WTC11 (cell line): ENCODE measurements at regions not wholly inside any gene's neighbourhood (a gene's known extent, or its start where the extent isn't known, plus 50 kb on each side); places are given as distances from the start of the nearest gene placed in this dataset.

ENCODE experiments used
- ATAC-seq: fragments of 200-7000 bp; cut with Tn5 transposase; 2 replicates; pipeline ENCODE4 v1.10.0; 2021; ENCODE audit warnings: mild to moderate bottlenecking, moderate library complexity
- CTCF ChIA-PET: fragments of 300-600 bp; sonication (Branson Sonifier 250); formaldehyde crosslinking; loops from one replicate; lab custom pipeline; 2021; ENCODE audit warnings: antibody characterized with exemption; lab: Charles Lee
- POLR2A ChIA-PET: fragments of 350-600 bp; sonication (Branson Sonifier 250); formaldehyde crosslinking; loops from one replicate; lab custom pipeline; 2021; ENCODE audit warnings: antibody characterized with exemption; lab: Charles Lee
- DNase-seq: peaks from one replicate; pipeline ENCODE4 v3.0.0; 2021; ENCODE audit warnings: low spot score
- H3K27ac Mint-ChIP-seq: 2 replicates; pipeline ENCODE4 v1.8.0; 2021; ENCODE audit warnings: mixed read lengths
- H3K27me3 Mint-ChIP-seq: 2 replicates; pipeline ENCODE4 v1.8.0; 2021; ENCODE audit warnings: low read depth, mild to moderate bottlenecking, moderate library complexity, mixed read lengths
- H3K36me3 Mint-ChIP-seq: 2 replicates; pipeline ENCODE4 v1.8.0; 2021; ENCODE audit warnings: mixed read lengths
- H3K4me1 Mint-ChIP-seq: 2 replicates; pipeline ENCODE4 v1.8.0; 2022; ENCODE audit warnings: mixed read lengths
- H3K4me3 Mint-ChIP-seq: 2 replicates; pipeline ENCODE4 v1.8.0; 2021; ENCODE audit warnings: mild to moderate bottlenecking, moderate library complexity, mixed read lengths
- H3K9me3 Mint-ChIP-seq: 2 replicates; pipeline ENCODE4 v1.8.0; 2021; ENCODE audit warnings: mixed read lengths
- ATF3 ChIP-seq: sonication (generic); formaldehyde crosslinking; conservative IDR thresholded peaks from 2 replicates; pipeline ENCODE4 v1.8.1; 2022; ENCODE audit warnings: mild to moderate bottlenecking, missing genetic modification reagents
- ATF6 ChIP-seq: sonication (generic); formaldehyde crosslinking; IDR thresholded peaks from 2 replicates; pipeline ENCODE4 v1.8.1; 2023; ENCODE audit warnings: mild to moderate bottlenecking, missing genetic modification reagents
- CBFB ChIP-seq: sonication (generic); formaldehyde crosslinking; IDR thresholded peaks from 2 replicates; pipeline ENCODE4 v1.8.1; 2022; ENCODE audit warnings: mild to moderate bottlenecking, low read depth, missing genetic modification reagents
- CREM ChIP-seq: sonication (generic); formaldehyde crosslinking; IDR thresholded peaks from 2 replicates; pipeline ENCODE4 v1.8.1; 2022; ENCODE audit warnings: mild to moderate bottlenecking, missing genetic modification reagents, moderate library complexity
- E2F5 ChIP-seq: sonication (generic); formaldehyde crosslinking; IDR thresholded peaks from 2 replicates; pipeline ENCODE4 v1.8.1; 2022; ENCODE audit warnings: mild to moderate bottlenecking, moderate library complexity, missing genetic modification reagents
- EMX1 ChIP-seq: fragments of 250-450 bp; sonication (Bioruptor Pico); IDR thresholded peaks from 2 replicates; pipeline ENCODE4 v1.8.0; 2021; ENCODE audit warnings: mild to moderate bottlenecking
- FOXJ3 ChIP-seq: sonication (generic); formaldehyde crosslinking; IDR thresholded peaks from 2 replicates; pipeline ENCODE4 v1.9.0; 2021; ENCODE audit warnings: missing genetic modification reagents, mild to moderate bottlenecking, borderline replicate concordance
- IRF1 ChIP-seq: sonication (generic); formaldehyde crosslinking; IDR thresholded peaks from 2 replicates; pipeline ENCODE4 v1.8.0; 2023; ENCODE audit warnings: missing genetic modification reagents
- MAX ChIP-seq: sonication (generic); formaldehyde crosslinking; IDR thresholded peaks from 2 replicates; pipeline ENCODE4 v1.8.0; 2022; ENCODE audit warnings: mild to moderate bottlenecking, missing genetic modification reagents
- MYBL2 ChIP-seq: sonication (generic); formaldehyde crosslinking; IDR thresholded peaks from 2 replicates; pipeline ENCODE4 v1.8.1; 2023; ENCODE audit warnings: mild to moderate bottlenecking, moderate library complexity, missing genetic modification reagents
- NFATC4 ChIP-seq: fragments of 250-450 bp; sonication (Bioruptor Pico); IDR thresholded peaks from 2 replicates; pipeline ENCODE4 v1.9.0; 2021; ENCODE audit warnings: mild to moderate bottlenecking
- NFYB ChIP-seq: sonication (generic); formaldehyde crosslinking; conservative IDR thresholded peaks from 2 replicates; pipeline ENCODE4 v1.8.0; 2022; ENCODE audit warnings: low read depth, missing genetic modification reagents
- NR2C2 ChIP-seq: sonication (generic); formaldehyde crosslinking; IDR thresholded peaks from 2 replicates; pipeline ENCODE4 v1.8.0; 2022; ENCODE audit warnings: mild to moderate bottlenecking, missing genetic modification reagents
- OVOL2 ChIP-seq: fragments of 250-450 bp; sonication (Bioruptor Pico); IDR thresholded peaks from 2 replicates; pipeline ENCODE4 v1.9.0; 2021; ENCODE audit warnings: mild to moderate bottlenecking, borderline replicate concordance
- SMAD3 ChIP-seq: sonication (generic); formaldehyde crosslinking; IDR thresholded peaks from 2 replicates; pipeline ENCODE4 v1.8.0; 2022; ENCODE audit warnings: missing genetic modification reagents, mild to moderate bottlenecking, borderline replicate concordance
- TCF7 ChIP-seq: sonication (generic); formaldehyde crosslinking; IDR thresholded peaks from 2 replicates; pipeline ENCODE4 v1.8.0; 2022; ENCODE audit warnings: mild to moderate bottlenecking, low read depth, missing genetic modification reagents, moderate library complexity
- USF1 ChIP-seq: sonication (generic); formaldehyde crosslinking; IDR thresholded peaks from 2 replicates; pipeline ENCODE4 v1.8.0; 2022; ENCODE audit warnings: mild to moderate bottlenecking, missing genetic modification reagents
- USF2 ChIP-seq: sonication (generic); formaldehyde crosslinking; IDR thresholded peaks from 2 replicates; pipeline ENCODE4 v1.8.1; 2023; ENCODE audit warnings: mild to moderate bottlenecking, missing genetic modification reagents, moderate library complexity
- ZNF121 ChIP-seq: sonication (generic); formaldehyde crosslinking; IDR thresholded peaks from 2 replicates; pipeline ENCODE4 v1.8.0; 2023; ENCODE audit warnings: missing genetic modification reagents
- ZNF219 ChIP-seq: sonication (generic); formaldehyde crosslinking; IDR thresholded peaks from 2 replicates; pipeline ENCODE4 v1.8.0; 2023; ENCODE audit warnings: missing genetic modification reagents, mild to moderate bottlenecking, borderline replicate concordance
- ZNF232 ChIP-seq: sonication (generic); formaldehyde crosslinking; IDR thresholded peaks from 2 replicates; pipeline ENCODE4 v1.8.0; 2022; ENCODE audit warnings: mild to moderate bottlenecking, missing genetic modification reagents
- ZNF263 ChIP-seq: sonication (generic); formaldehyde crosslinking; IDR thresholded peaks from 2 replicates; pipeline ENCODE4 v1.8.1; 2022; ENCODE audit warnings: low read depth, mild to moderate bottlenecking, moderate library complexity, missing genetic modification reagents
- ZNF281 ChIP-seq: sonication (generic); formaldehyde crosslinking; IDR thresholded peaks from 2 replicates; pipeline ENCODE4 v1.8.0; 2023; ENCODE audit warnings: mild to moderate bottlenecking, missing genetic modification reagents
- ZSCAN18 ChIP-seq: fragments of 250-450 bp; sonication (Bioruptor Pico); IDR thresholded peaks from 2 replicates; pipeline ENCODE4 v2.1.2; 2022; ENCODE audit warnings: mild to moderate bottlenecking, moderate library complexity

GRCh38 chr6:51528556-51528955, 558.9 kb downstream of the PKHD1 start:
- DNase-seq (no peak), ATAC-seq (no peak)
- Mint-ChIP-seq H3K27ac (no peak overlapping the region), H3K4me3 (no peak overlapping the region), H3K4me1 (peaks cover 21% of the 10 kb centered on the region), H3K27me3 (no peaks in the 10 kb centered on the region; the same call in 1 of the 2 replicates), H3K9me3 (peaks cover 15% of the 10 kb centered on the region; the same call in 1 of the 2 replicates)
- POLR2A ChIA-PET = no interaction called here
- CTCF ChIA-PET = no interaction called here
- TF ChIP-seq CREM (CRISPR knock-in tag) = no peak
- no peak for TF ChIP-seq EMX1 (CRISPR knock-in tag)
- no peak for TF ChIP-seq NFATC4 (CRISPR knock-in tag)
- no peak for TF ChIP-seq ZSCAN18 (CRISPR knock-in tag)
- no peak for TF ChIP-seq USF2 (CRISPR knock-in tag)
- no peak for TF ChIP-seq E2F5 (CRISPR knock-in tag)
- no peak for TF ChIP-seq NR2C2 (CRISPR knock-in tag)
- no peak for TF ChIP-seq NFYB
- TF ChIP-seq ZNF232 (CRISPR knock-in tag) = no peak
- no peak for TF ChIP-seq ZNF281 (CRISPR knock-in tag)
- no peak for TF ChIP-seq OVOL2 (CRISPR knock-in tag)
- no peak for TF ChIP-seq TCF7 (CRISPR knock-in tag)
- no peak for TF ChIP-seq MAX (CRISPR knock-in tag)
- no peak for TF ChIP-seq USF1 (CRISPR knock-in tag)
- TF ChIP-seq FOXJ3 (CRISPR knock-in tag) = no peak
- no peak for TF ChIP-seq SMAD3 (CRISPR knock-in tag)
- no peak for TF ChIP-seq ATF3 (CRISPR knock-in tag)
- TF ChIP-seq ZNF219 (CRISPR knock-in tag) = no peak
- no peak for TF ChIP-seq CBFB (CRISPR knock-in tag)
- TF ChIP-seq ZNF263 (CRISPR knock-in tag) = no peak
- TF ChIP-seq, all 79 proteins: peak for 0
- H3K36me3 Mint-ChIP-seq = no peaks in the 10 kb centered on the region

- no peaks in the 10 kb centered on the region for H3K36me3 Mint-ChIP-seq
- POLR2A ChIA-PET = no interaction called here
- DNase-seq (no peak), ATAC-seq (no peak)
- no peaks in the 10 kb centered on the region; the same call in 1 of the 2 replicates for H3K27me3 Mint-ChIP-seq
- peaks cover 15% of the 10 kb centered on the region; the same call in 1 of the 2 replicates for H3K9me3 Mint-ChIP-seq
- CTCF ChIA-PET = no interaction called here
- no peak overlapping the region for H3K4me3 Mint-ChIP-seq
- TF ChIP-seq IRF1 (CRISPR knock-in tag) = no peak
- TF ChIP-seq ZNF121 = no peak
- TF ChIP-seq ATF6 (CRISPR knock-in tag) = no peak
- TF ChIP-seq MYBL2 = no peak
- peaks cover 24% of the 10 kb centered on the region for H3K4me1 Mint-ChIP-seq
- no peak overlapping the region for H3K27ac Mint-ChIP-seq
These were observed 558.2 kb downstream of the PKHD1 start for GRCh38 chr6:51529240-51529639.
